ENCODE measurements at regions not wholly inside any gene's neighbourhood (a gene's known extent, or its start where the extent isn't known, plus 50 kb on each side); places are given as distances from the start of the nearest gene placed in this dataset.

DNA sequence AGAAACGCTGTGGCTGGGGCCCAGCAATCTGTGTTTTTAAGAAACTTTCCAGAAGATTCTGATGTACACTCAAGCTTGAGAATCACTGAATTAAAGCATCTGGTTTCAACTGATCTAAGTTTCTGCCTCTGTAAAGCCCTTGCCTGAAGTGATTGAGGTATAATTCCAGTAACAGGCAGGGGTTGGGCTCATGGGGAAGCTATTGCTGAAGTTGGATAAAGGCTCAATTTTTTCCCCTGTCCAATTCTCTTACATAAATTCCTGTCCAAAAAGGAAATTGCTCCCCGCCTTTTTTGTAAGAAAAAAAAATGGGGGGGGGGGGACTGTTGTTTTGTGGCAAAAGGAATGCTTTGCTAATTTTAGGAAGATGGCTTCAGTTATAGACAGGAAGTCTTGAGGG is 337.4 kb downstream of the NUAK1 start:
- no peak for TF ChIP-seq POLR2A (IDR thresholded peaks at IDR 0.05; ENCODE audit: low read depth, low read length)
- no peak for FAIRE-seq
- no peak for DNase-seq (ENCODE audit: insufficient read length, low spot score)

DNA sequence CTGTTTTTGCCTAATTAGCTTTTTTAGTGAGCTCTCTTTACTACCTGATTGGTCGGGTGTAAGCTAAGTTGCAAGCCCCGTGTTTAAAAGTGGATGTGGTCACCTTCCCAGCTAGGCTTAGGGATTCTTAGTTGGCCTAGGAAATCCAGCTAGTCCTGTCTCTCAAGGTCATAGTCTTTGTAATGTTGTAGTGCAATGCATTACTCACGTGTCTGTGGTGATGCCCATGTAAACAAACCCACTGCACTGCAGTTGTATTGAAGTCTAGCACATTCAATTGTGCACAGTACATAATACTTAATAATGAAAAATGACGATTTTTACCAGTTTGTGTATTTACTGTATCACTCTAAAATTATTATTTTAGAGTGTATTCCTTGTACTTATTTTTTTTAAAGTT is 335.5 kb downstream of the NUAK1 start:
- TF ChIP-seq POLR2A (IDR thresholded peaks at IDR 0.05; ENCODE audit: low read depth, low read length) = no peak
- no peak for FAIRE-seq
- no peak for DNase-seq (ENCODE audit: insufficient read length, low spot score)

- FAIRE-seq (no peak), DNase-seq (ENCODE audit: insufficient read length, low spot score) (no peak)
- no peak for TF ChIP-seq POLR2A (IDR thresholded peaks at IDR 0.05; ENCODE audit: low read depth, low read length)
These were observed 334.0 kb downstream of the NUAK1 start for GRCh38 chr12:105804591-105805265.

DNA sequence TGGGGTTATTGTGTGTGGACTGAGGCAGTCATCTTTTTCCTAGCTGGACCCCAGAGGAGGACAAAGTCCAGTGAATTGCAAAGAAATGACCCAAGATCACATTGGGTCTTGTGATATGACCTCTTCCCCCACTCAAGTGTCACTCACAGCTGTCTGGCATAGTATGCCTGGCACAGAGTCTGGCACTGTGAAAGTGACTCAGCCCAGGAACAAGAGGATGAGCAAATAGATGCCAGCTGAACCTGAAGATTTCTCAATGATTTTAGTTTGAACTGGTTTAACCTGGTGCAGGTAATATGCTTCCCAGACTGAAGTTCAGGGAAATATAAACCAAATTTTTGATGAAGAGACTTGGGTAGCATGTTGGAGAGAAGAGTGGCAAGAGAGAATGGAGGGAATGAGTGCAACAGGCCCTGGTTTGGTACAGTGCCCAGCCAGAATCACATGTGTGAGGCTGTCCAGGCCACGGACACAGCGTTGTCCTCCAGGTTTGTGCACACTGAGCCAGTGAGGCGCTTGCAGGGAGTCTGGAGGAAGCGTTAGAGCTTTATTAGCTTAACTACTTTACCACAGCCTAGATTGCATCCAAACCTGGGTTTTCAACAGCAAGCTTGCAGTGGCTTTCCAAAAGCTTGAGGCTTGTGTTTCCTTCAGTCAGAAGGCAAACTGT is 332.9 kb downstream of the NUAK1 start:
- no peak for FAIRE-seq
- no peak for TF ChIP-seq POLR2A (IDR thresholded peaks at IDR 0.05; ENCODE audit: low read depth, low read length)
- no peak for DNase-seq (ENCODE audit: insufficient read length, low spot score)

GRCh38 chr12:105806400-105806770 is 332.4 kb downstream of the NUAK1 start:
- no peak for DNase-seq (ENCODE audit: insufficient read length, low spot score)
- no peak for TF ChIP-seq POLR2A (IDR thresholded peaks at IDR 0.05; ENCODE audit: low read depth, low read length)
- no peak for FAIRE-seq

DNA sequence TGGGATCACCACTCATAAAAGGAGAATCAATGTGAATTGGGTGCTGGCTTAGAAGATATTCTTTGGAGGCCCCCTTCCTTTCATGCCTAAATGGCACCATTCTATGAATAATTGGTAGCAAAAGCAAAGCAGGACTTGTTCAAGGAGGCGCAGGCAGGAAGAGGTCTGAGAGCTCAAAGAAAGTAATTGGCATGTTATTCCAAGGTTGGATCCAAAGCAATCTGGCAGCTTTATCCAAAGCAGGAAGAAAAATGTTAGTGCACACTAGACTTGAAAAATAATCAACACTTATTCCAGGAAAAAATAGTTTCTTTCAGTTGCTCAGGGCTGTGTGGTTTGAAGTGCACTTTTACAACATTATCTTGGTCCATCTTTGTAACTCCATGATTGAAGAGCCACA is 326.4 kb downstream of the NUAK1 start:
- no peak for FAIRE-seq
- DNase-seq (ENCODE audit: insufficient read length, low spot score) = no peak
- TF ChIP-seq POLR2A (IDR thresholded peaks at IDR 0.05; ENCODE audit: low read depth, low read length) = no peak

- TF ChIP-seq POLR2A (IDR thresholded peaks at IDR 0.05; ENCODE audit: low read depth, low read length) = no peak
- no peak for DNase-seq (ENCODE audit: insufficient read length, low spot score)
- FAIRE-seq = no peak
These were observed 325.6 kb downstream of the NUAK1 start for GRCh38 chr12:105813201-105813600.

GRCh38 chr12:105814283-105814682 is 324.5 kb downstream of the NUAK1 start:
- TF ChIP-seq POLR2A (IDR thresholded peaks at IDR 0.05; ENCODE audit: low read depth, low read length) = no peak
- no peak for DNase-seq (ENCODE audit: insufficient read length, low spot score)

GRCh38 chr12:105819549-105819948 is 319.2 kb downstream of the NUAK1 start:
- no peak for TF ChIP-seq POLR2A (IDR thresholded peaks at IDR 0.05; ENCODE audit: low read depth, low read length)
- FAIRE-seq (no peak), DNase-seq (ENCODE audit: insufficient read length, low spot score) (no peak)

More at GRCh38 chr12:105814283-105814682, 324.5 kb downstream of the NUAK1 start:
- no peak for FAIRE-seq

DNA sequence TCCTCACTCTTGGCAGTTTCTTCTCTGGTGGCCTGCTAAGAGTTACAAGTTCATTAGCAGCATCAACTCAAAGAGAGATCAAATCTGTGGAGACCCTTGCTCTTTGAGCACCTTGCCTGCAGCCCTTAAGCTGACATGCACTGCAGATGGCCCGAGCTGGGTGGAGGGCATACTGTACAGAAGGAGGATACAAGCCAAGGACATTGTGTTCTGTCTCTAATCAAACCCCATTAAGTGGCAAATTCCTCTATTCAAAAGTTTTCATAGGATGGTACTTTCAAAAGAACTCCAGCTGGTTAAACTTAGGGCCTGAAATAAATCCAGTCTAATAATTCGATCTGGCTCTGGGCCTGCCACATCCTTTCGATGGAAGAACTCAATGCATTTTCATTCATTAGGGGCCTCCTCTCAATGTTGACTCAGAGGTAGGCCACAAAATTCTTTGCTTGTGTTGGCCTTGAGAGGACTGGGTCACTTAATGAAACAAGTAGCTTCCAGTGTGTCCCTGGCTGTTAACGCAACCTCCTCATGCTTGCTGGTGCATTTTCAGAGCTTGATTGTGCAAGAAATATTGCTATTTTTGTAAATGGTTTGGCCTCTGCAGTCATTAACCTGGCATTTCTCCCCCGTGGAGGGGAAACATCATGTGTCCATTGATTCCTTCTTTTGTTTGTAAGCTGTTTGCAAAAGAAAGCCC is 318.2 kb downstream of the NUAK1 start:
- DNase-seq (ENCODE audit: insufficient read length, low spot score) (no peak), FAIRE-seq (no peak)
- no peak for TF ChIP-seq POLR2A (IDR thresholded peaks at IDR 0.05; ENCODE audit: low read depth, low read length)

DNA sequence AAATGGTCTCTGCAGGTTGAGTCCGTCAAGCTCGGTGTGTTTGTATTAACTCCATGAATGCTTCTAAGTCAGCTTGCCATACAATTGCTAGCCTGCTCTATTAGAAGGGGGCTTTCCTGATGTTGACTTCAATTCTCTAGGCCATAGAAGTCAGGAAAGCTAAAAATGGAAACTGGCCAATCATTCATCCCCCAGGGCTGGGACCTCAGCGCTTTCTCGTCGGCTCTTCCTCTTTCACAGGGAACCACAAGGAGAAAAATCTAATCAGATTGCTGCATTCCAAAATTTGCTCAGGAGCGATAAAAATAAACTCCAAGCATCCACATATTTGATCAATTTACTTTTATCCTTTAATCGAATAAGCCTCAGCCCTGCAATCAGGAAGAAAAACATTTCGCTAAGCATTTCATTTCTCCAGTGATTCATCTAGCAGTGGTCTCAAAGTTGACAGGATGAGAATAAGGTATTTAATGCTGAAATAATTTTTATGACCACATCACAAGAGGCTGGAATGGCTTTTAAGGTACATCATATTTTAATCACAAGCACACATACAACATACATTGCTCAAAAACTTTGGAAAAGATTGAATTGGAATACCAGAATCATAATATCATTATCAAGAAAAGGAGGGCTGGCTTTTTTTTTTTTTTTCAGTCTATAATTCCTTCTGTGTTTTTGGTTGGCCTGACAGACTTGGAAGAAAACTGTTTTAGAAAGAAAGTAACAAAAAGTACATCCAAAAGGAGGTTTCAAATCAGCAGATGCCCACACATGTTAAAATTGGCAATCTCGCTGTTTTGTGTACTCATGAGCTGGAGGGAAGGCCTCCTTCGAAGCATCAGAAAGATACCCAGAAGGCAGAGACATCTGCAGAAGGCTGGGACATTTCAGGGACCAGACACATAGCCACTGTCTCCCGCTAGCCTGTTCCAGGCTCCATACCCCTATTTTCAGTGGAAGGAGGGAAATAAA is 316.3 kb downstream of the NUAK1 start:
- DNase-seq (ENCODE audit: insufficient read length, low spot score) (no peak), FAIRE-seq (no peak)
- no peak for TF ChIP-seq POLR2A (IDR thresholded peaks at IDR 0.05; ENCODE audit: low read depth, low read length)

DNA sequence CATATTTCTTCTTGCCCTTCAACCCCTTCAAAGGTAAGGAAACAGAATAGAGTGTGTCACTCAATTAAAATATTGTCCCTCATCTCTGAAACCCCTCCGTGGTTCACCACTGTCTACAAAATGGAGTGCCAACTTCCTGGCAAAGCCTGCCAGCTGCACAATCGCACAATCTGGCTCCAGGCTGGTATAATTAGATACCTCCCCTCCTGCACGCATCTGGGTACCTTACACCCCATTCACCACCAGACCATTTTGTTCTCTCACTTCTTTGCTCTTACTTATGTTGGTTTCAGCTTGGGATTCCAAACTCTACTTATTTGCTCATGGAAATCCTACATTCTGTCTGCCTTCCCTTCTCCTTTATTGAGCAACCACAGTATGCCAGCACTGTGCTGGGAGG is 314.9 kb downstream of the NUAK1 start:
- FAIRE-seq = no peak
- TF ChIP-seq POLR2A (IDR thresholded peaks at IDR 0.05; ENCODE audit: low read depth, low read length) = no peak

DNA sequence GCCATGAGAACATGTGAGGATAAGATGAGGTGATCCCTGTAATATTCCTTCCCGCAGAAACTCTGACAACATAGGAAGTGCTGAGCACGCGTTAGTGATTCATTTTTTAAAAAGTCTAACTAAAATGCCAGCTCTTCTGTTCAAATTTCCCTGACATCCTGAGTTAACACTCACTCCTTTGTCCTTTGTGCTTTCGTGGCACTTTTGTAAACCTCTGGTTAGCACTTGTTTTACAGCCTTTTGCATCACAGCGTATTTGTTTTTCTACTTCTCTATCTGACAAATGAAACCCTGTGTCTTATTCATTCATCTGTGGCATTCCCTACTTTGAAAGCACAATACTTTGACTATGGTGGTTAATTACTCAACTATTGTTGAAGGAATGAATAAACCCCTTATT is 313.6 kb downstream of the NUAK1 start:
- DNase-seq (ENCODE audit: insufficient read length, low spot score) (no peak), FAIRE-seq (no peak)
- TF ChIP-seq POLR2A (IDR thresholded peaks at IDR 0.05; ENCODE audit: low read depth, low read length) = no peak

More for the DNA sequence above, 314.9 kb downstream of the NUAK1 start:
- DNase-seq (ENCODE audit: insufficient read length, low spot score) = no peak

- DNase-seq (ENCODE audit: insufficient read length, low spot score) (no peak), FAIRE-seq (no peak)
- TF ChIP-seq POLR2A (IDR thresholded peaks at IDR 0.05; ENCODE audit: low read depth, low read length) = no peak
These were observed 307.4 kb downstream of the NUAK1 start for GRCh38 chr12:105831372-105831771.

Data from H54 (cell line).